ENCODE measurements at regions not wholly inside any gene's neighbourhood (a gene's known extent, or its start where the extent isn't known, plus 50 kb on each side); places are given as distances from the start of the nearest gene placed in this dataset.

- TF ChIP-seq CTCF (IDR thresholded peaks at IDR 0.05) (no peak), POLR2A (IDR thresholded peaks at IDR 0.05) (no peak), POLR2AphosphoS5 (IDR thresholded peaks at IDR 0.05) (no peak)
Measured at GRCh38 chr20:12467758-12468157, 541.0 kb upstream of the SPTLC3 start.
